Fibroblast of mammary gland (primary cell): ENCODE measurements at regions not wholly inside any gene's neighbourhood (a gene's known extent, or its start where the extent isn't known, plus 50 kb on each side); places are given as distances from the start of the nearest gene placed in this dataset.
"Not testable (repeated sequence)": the region's sequence is repeated elsewhere in the genome, so short reads cannot be mapped to it uniquely, and the experiment has no call there.

Experiments used
- DNase-seq: peaks from one replicate; pipeline ENCODE4 v3.0.0-alpha.2; 2010; ENCODE audit warnings: low read depth
- H3K4me3 ChIP-seq: 2 replicates; pipeline ENCODE4 v1.5.1; 2011; ENCODE audit warnings: low read depth, mild to moderate bottlenecking, low read length, moderate library complexity; ENCODE audit not compliant: control insufficient read depth
- TF ChIP-seq, protein P1 (sequence below): conservative IDR thresholded peaks from 2 replicates; pipeline ENCODE4 v1.5.1; 2011; ENCODE audit warnings: low read depth, low read length, inconsistent platforms; ENCODE audit not compliant: control insufficient read depth, insufficient read depth

DNA sequence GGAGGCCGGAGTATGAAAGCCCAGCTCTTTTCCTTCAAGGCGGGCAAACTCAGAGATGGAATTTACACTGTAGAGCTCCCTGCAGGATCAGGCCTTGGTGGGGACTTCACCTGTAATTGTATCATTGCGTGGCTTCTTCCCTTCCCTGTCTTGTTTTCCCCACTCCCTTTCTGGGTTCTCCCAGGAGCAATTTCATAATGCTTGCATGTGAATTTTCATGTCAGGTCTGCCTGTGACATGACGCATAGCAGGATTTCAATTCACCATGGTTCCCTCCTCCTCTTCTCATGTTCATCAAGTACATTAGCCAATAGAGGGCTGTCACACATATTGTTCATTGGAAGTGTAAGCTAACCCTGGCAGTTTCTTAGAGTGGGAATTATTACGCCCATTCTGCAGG lies 197.7 kb downstream of the RPS24 start:
- H3K4me3 ChIP-seq: no peak overlapping the region
- TF ChIP-seq, protein P1, sequence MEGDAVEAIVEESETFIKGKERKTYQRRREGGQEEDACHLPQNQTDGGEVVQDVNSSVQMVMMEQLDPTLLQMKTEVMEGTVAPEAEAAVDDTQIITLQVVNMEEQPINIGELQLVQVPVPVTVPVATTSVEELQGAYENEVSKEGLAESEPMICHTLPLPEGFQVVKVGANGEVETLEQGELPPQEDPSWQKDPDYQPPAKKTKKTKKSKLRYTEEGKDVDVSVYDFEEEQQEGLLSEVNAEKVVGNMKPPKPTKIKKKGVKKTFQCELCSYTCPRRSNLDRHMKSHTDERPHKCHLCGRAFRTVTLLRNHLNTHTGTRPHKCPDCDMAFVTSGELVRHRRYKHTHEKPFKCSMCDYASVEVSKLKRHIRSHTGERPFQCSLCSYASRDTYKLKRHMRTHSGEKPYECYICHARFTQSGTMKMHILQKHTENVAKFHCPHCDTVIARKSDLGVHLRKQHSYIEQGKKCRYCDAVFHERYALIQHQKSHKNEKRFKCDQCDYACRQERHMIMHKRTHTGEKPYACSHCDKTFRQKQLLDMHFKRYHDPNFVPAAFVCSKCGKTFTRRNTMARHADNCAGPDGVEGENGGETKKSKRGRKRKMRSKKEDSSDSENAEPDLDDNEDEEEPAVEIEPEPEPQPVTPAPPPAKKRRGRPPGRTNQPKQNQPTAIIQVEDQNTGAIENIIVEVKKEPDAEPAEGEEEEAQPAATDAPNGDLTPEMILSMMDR: no peak
- no peak for DNase-seq

DNA sequence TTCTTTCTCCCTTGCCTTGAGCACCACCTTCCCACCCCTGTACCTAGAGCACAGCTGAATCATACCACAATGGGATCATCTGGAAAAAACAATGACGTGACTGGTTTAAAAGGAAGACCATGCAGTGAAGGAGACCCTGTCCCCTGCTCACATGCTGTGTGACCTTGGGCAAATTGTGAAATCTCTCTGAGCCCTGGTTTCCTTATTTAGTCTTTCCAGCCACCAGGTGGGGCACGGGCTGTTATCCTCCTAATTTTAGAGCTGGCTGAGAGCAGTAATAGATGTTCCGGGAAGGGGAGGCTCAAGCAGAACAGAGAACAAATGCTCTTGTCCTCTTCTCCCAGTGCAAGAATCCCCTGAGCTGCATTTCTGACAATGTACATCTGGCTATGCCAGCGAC lies 198.3 kb downstream of the RPS24 start:
- TF ChIP-seq, protein P1: peak; percentile 45
- DNase-seq: peak; percentile 43
- no peak overlapping the region for H3K4me3 ChIP-seq

DNA sequence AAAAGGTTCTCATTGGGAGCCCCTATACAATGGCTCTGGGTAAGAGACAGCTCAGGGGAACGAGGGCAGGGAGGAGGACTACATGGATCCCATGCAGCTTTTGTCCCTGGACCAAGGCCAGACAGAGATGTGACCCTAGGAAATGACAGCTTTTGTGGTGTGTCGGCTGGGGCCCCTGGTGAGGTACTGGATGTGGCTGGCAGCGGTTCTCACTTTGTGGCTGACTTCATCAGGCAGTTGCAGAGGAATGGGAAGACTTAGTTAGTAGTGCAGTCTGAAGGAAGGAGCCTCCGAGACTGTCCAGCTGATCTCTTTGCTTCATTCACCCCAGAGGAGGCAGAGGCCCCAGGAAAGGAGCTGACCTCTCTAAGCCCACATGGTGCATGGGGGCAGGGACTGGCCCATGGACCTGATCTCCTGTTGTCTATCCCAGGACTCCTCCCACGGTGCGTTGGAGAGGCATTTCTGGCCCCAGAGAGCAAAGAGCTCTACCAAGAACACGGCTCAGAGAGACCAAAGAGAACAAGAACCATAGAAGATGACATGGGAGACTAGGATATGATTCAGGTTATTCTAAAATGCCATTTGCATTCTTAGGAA lies 202.9 kb downstream of the RPS24 start:
- no peak for DNase-seq
- TF ChIP-seq, protein P1: no peak
- no peak overlapping the region for H3K4me3 ChIP-seq

DNA sequence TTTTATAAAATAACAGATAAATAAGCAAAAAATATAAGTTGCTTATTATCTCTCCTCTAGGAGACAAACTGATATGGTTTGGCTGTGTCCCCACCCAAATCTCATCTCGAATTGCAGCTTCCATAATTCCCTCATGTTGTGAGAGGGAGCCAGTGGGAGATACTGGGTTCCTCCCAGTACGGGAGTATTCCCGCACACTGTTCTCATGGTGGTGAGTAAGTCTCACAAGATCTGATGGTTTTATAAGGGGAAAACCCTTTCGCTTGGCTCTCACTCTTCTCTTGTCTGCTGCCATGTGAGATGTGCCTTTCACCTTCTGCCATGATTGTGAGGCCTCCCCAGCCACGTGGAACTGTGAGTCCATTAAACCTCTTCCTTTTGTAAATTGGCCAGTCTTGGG lies 204.3 kb downstream of the RPS24 start:
- H3K4me3 ChIP-seq: not testable (repeated sequence)
- peak; percentile 44 for DNase-seq

DNA sequence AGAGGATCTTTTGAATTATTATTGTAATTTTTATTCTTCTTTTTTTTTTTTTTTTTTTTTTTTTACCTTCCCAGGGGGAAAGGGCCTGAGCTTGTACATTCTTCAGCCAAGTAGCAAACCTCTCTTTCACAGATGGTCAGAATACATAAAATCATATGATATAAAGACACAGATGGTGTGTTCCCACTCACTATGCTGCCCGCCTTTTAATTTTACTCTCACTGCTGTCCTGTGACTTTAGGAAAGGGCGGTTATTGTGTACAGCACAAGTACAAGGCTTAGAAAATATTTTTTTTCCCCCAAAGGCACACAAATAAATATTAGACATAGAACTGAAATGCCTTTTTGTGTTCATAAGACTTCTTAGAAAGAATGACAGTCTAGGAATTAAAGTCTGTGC lies 213.6 kb downstream of the RPS24 start:
- no peak overlapping the region for H3K4me3 ChIP-seq
- DNase-seq: no peak
- TF ChIP-seq, protein P1: no peak

DNA sequence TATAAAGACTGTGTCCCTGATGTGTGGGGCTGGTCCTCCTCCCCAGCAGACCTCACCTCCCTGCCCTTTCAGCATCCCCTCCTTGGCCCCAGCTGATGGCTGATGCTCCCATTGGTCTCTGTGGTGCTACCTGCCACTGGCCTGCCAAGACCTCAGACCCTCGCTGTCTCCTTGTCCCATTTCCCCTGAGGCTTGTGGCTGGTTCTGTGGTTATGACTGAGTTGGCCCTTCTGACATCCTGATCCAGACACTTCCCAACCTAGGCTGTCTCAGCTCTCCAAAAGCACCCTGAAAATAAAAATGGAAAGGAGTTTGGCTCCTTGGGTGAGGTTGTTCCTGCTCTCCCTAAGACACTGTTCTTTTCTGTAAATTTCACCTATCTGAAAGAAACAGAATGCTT lies 214.2 kb downstream of the RPS24 start:
- no peak overlapping the region for H3K4me3 ChIP-seq
- DNase-seq: no peak
- TF ChIP-seq, protein P1: no peak

DNA sequence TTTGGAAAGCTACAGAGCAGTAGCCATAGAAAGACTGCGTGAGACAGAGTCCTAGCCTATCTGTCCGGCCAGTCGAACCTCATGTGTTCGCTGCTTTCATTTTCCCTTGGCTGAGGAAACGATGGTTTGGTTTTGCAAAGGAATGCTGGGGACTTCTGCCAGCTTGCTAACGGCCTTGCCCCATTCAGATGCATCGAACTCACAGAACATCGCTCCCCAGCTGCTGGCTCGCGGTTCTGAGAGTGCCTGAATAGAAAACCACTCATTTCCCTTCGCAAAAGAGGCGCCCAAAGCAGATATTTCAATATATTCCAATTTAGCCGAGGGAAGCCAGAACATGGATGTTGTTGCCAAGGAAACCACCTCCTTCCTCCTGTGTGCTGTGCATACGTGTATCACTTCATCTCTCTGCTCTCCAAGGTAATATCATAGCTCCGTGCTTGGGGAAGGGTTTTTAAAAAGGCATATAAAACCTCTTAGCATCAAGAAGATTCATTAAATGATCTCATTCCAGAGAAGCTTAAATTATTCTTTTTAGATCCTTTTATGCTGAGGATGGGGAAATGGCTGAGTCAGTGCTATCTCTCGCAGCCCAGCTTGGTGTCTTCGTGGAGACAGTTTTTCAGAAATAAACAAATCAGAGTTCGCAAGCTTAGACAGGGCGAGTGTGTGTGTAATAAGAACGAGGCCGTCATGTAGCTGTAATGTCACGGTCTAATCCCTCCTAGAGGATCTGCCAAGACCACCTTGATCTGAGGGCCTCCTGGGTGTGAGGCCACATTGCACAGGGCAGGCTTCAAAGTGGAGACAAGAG lies 215.2 kb downstream of the RPS24 start:
- peak; percentile 70 for DNase-seq
- H3K4me3 ChIP-seq: no peak overlapping the region
- TF ChIP-seq, protein P1: no peak
